DND-41 (cell line): ENCODE measurements at regions not wholly inside any gene's neighbourhood (a gene's known extent, or its start where the extent isn't known, plus 50 kb on each side); places are given as distances from the start of the nearest gene placed in this dataset.
"Not testable (repeated sequence)": the region's sequence is repeated elsewhere in the genome, so short reads cannot be mapped to it uniquely, and the experiment has no call there.

ENCODE experiments used
- ATAC-seq: fragments of 200-7000 bp; cut with Tn5 transposase; 3 replicates; pipeline ENCODE4 v1.9.1; 2021; ENCODE audit warnings: low read depth; ENCODE audit not compliant: insufficient read depth
- DNase-seq: peaks from one replicate; pipeline ENCODE4 v3.0.0-alpha.2; 2020
- H2AFZ ChIP-seq: 2 replicates; pipeline ENCODE4 v1.6.0; 2012; ENCODE audit warnings: low read depth, low read length
- H3K27ac ChIP-seq: 2 replicates; pipeline ENCODE4 v1.5.1; 2012; ENCODE audit warnings: low read length, inconsistent platforms
- H3K27me3 ChIP-seq: fragments of 200-600 bp; sonication (generic); 2 replicates; pipeline ENCODE4 v1.6.0; 2012; ENCODE audit warnings: low read length, mild to moderate bottlenecking, inconsistent platforms; ENCODE audit not compliant: insufficient read depth, poor library complexity
- H3K36me3 ChIP-seq: 2 replicates; pipeline ENCODE4 v1.5.1; 2012; ENCODE audit warnings: low read length, inconsistent platforms; ENCODE audit not compliant: insufficient read depth
- H3K4me1 ChIP-seq: 2 replicates; pipeline ENCODE4 v1.5.1; 2012; ENCODE audit warnings: mild to moderate bottlenecking, low read length; ENCODE audit not compliant: insufficient read depth
- H3K4me2 ChIP-seq: 2 replicates; pipeline ENCODE4 v1.6.0; 2012; ENCODE audit warnings: mild to moderate bottlenecking, moderate library complexity, low read length, inconsistent platforms; ENCODE audit not compliant: insufficient read depth
- H3K4me3 ChIP-seq, 2 experiments: fragments of 200-600 bp in 1 of 2; shearing (Covaris generic) in 1 of 2; 2 replicates each; pipeline ENCODE4 v1.5.1; 2012 to 2016; ENCODE audit warnings: inconsistent platforms in 2 of 2, low read length in 2 of 2, mild to moderate bottlenecking in 2 of 2, low read depth in 1 of 2, moderate library complexity in 1 of 2
- H3K79me2 ChIP-seq: 2 replicates; pipeline ENCODE4 v1.6.0; 2012; ENCODE audit warnings: low read length, inconsistent platforms; ENCODE audit not compliant: insufficient read depth
- H3K9ac ChIP-seq: 2 replicates; pipeline ENCODE4 v1.6.0; 2012; ENCODE audit warnings: low read depth, mild to moderate bottlenecking, inconsistent platforms, low read length, moderate library complexity
- H3K9me3 ChIP-seq: 2 replicates; pipeline ENCODE4 v1.5.1; 2012; ENCODE audit warnings: low read length, moderate library complexity, mild to moderate bottlenecking, inconsistent platforms; ENCODE audit not compliant: insufficient read depth, severe bottlenecking
- H4K20me1 ChIP-seq: 2 replicates; pipeline ENCODE4 v1.6.0; 2012; ENCODE audit warnings: low read length; ENCODE audit not compliant: insufficient read depth
- EZH2 ChIP-seq: IDR thresholded peaks from 3 replicates; pipeline ENCODE4 v1.6.1; 2012; ENCODE audit warnings: borderline replicate concordance, low read depth, mild to moderate bottlenecking, moderate library complexity, low read length, inconsistent platforms; ENCODE audit not compliant: severe bottlenecking
- TF ChIP-seq, protein P1 (sequence below): IDR thresholded peaks from 2 replicates; pipeline ENCODE4 v1.5.1; 2012; ENCODE audit warnings: borderline replicate concordance, low read length, moderate library complexity, mild to moderate bottlenecking; ENCODE audit not compliant: poor library complexity, severe bottlenecking; ENCODE audit errors: extremely low read depth

DNA sequence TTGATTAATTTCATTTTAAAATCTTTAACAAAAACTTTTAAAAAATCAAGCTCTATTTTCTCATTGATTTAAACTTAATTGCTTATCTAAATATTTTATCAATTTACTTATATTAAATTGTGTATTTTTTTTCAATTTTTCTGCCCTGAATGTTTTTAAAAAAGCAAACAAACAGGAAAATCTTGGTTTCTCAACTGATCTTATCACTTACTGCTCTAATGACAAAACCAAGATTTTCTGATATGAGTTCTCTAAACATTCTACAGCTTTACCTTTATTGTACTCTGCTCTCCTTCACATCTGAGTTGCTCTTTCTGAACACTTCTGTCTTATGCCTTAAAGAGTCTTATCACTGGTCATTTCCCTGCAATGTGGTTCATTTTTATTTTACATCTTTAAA lies 587.8 kb upstream of the BCHE start:
- H3K4me2 ChIP-seq, result no peak overlapping the region
- H3K27me3 ChIP-seq, result no peaks in the 10 kb centered on the region
- H3K9me3 ChIP-seq, result no peaks in the 10 kb centered on the region
- TF ChIP-seq, protein P1, sequence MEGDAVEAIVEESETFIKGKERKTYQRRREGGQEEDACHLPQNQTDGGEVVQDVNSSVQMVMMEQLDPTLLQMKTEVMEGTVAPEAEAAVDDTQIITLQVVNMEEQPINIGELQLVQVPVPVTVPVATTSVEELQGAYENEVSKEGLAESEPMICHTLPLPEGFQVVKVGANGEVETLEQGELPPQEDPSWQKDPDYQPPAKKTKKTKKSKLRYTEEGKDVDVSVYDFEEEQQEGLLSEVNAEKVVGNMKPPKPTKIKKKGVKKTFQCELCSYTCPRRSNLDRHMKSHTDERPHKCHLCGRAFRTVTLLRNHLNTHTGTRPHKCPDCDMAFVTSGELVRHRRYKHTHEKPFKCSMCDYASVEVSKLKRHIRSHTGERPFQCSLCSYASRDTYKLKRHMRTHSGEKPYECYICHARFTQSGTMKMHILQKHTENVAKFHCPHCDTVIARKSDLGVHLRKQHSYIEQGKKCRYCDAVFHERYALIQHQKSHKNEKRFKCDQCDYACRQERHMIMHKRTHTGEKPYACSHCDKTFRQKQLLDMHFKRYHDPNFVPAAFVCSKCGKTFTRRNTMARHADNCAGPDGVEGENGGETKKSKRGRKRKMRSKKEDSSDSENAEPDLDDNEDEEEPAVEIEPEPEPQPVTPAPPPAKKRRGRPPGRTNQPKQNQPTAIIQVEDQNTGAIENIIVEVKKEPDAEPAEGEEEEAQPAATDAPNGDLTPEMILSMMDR, result no peak
- TF ChIP-seq EZH2, result no peak
- no peak overlapping the region for H3K4me3 ChIP-seq
- no peak overlapping the region for H3K27ac ChIP-seq
- no peaks in the 10 kb centered on the region for H3K4me1 ChIP-seq
- H3K79me2 ChIP-seq, result no peaks in the 10 kb centered on the region
- no peak overlapping the region for H3K9ac ChIP-seq
- ATAC-seq (no peak), DNase-seq (no peak)
- H2AFZ ChIP-seq, result no peak overlapping the region
- H4K20me1 ChIP-seq, result no peaks in the 10 kb centered on the region
- no peaks in the 10 kb centered on the region for H3K36me3 ChIP-seq

DNA sequence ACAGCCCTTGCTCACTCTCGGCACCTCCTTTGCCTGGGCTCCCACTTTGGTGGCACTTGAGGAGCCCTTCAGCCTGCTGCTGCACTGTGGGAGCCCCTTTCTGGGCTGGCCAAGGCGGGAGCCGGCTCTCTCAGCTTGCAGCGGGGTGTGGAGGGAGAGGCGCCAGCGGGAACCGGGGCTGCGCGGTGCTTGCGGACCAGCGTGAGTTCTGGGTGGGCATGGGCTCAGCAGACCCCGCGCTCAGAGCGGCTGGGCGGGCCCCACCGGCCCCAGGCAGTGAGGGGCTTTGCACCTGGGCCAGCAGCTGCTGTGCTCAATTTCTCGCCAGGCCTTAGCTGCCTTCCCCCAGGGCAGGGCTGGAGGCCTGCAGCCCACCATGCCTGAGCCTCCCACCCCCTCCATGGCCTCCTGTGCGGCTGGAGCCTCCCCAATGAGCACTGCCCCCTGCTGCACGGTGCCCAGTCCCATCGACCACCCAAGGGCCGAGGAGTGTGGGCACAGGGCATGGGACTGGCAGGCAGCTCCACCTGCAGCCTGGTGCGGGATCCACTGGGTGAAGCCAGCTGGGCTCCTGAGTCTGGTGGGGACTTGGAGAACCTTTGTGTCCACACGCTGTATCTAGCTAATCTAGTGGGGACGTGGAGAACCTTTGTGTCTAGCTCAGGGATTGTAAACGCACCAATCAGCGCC lies 586.7 kb upstream of the BCHE start:
- not testable (repeated sequence) for H4K20me1 ChIP-seq, H3K27ac ChIP-seq, H3K4me2 ChIP-seq, DNase-seq, H2AFZ ChIP-seq, H3K4me1 ChIP-seq, H3K79me2 ChIP-seq, ATAC-seq, H3K27me3 ChIP-seq, H3K4me3 ChIP-seq, H3K9me3 ChIP-seq, H3K9ac ChIP-seq, H3K36me3 ChIP-seq

DNA sequence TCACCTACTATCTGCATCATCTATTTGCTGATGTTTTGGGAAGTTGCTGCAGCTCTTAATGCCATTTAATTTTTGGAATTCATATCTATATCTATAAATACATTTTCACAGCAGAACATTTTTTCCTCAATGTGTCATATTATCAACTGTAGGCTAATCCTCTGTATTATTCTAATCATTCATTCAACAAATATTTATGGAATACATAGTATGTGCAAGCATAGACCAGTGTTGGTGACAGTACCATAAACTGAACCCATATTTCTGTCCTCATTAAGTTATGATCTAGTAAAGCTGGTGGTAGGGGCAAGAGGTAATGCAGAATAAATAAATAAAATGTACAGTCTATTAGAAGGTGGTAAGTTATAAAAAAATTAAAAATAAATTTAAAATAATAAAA lies 585.3 kb upstream of the BCHE start:
- no peak for DNase-seq
- no peaks in the 10 kb centered on the region for H3K27me3 ChIP-seq
- H3K4me1 ChIP-seq, result no peaks in the 10 kb centered on the region
- ATAC-seq, result no peak
- no peaks in the 10 kb centered on the region for H4K20me1 ChIP-seq
- no peak overlapping the region for H2AFZ ChIP-seq
- no peaks in the 10 kb centered on the region for H3K79me2 ChIP-seq
- H3K4me2 ChIP-seq, result no peak overlapping the region
- TF ChIP-seq, protein P1, result no peak
- TF ChIP-seq EZH2, result no peak
- no peaks in the 10 kb centered on the region for H3K9me3 ChIP-seq
- no peak overlapping the region for H3K27ac ChIP-seq
- no peak overlapping the region for H3K4me3 ChIP-seq
- no peak overlapping the region for H3K9ac ChIP-seq
- no peaks in the 10 kb centered on the region for H3K36me3 ChIP-seq

DNA sequence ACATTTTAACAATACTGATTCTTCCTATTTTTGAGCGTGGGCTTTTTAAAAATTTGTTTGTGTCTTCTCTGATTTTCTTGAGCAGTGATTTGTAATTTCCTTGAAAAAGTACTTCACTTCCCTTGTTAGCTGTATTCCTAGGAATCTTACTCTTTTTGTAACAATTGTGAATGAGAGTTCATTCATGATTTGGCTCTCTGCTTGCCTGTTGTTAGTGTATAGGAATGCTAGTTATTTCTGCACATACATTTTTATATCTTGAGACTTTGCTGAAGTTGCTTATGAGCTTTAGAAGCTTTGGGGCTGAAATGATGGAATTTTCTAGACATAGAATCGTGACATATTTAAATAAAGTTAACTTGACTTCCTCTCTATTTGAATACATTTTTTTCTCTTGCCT lies 582.8 kb upstream of the BCHE start:
- H2AFZ ChIP-seq, result no peak overlapping the region
- ATAC-seq (no peak), DNase-seq (no peak)
- TF ChIP-seq, protein P1, result no peak
- TF ChIP-seq EZH2, result no peak
- no peak overlapping the region for H3K4me3 ChIP-seq
- no peak overlapping the region for H3K4me2 ChIP-seq
- H3K36me3 ChIP-seq, result no peaks in the 10 kb centered on the region
- H3K27ac ChIP-seq, result no peak overlapping the region
- H4K20me1 ChIP-seq, result no peaks in the 10 kb centered on the region
- no peaks in the 10 kb centered on the region for H3K9me3 ChIP-seq
- no peak overlapping the region for H3K9ac ChIP-seq
- no peaks in the 10 kb centered on the region for H3K79me2 ChIP-seq
- no peaks in the 10 kb centered on the region for H3K27me3 ChIP-seq
- H3K4me1 ChIP-seq, result no peaks in the 10 kb centered on the region
